Erythroblast (primary cell): ENCODE measurements at regions not wholly inside any gene's neighbourhood (a gene's known extent, or its start where the extent isn't known, plus 50 kb on each side); places are given as distances from the start of the nearest gene placed in this dataset.

Experiments
- DNase-seq, 2 experiments: peaks; one replicate each; lab custom pipeline; 2025; lab: John Stamatoyannopoulos, UW
- GATA1 ChIP-seq: IDR thresholded peaks from 2 replicates; pipeline ENCODE4 v1.6.1; 2011; ENCODE audit warnings: low read depth, mild to moderate bottlenecking, control low read depth, low read length, moderate library complexity
- POLR2A ChIP-seq: IDR thresholded peaks from 2 replicates; pipeline ENCODE4 v1.6.1; 2011; ENCODE audit warnings: mild to moderate bottlenecking, low read length

GRCh38 chr1:91130256-91130985 is 108.6 kb upstream of the ZNF644 start:
- no peak for TF ChIP-seq POLR2A
- no peak for TF ChIP-seq GATA1
- no peak for DNase-seq

- TF ChIP-seq GATA1 (no peak), POLR2A (no peak)
- no peak for DNase-seq
Measured at GRCh38 chr1:91129458-91129857, 107.6 kb upstream of the ZNF644 start.

GRCh38 chr1:91129017-91129416 is 107.2 kb upstream of the ZNF644 start:
- TF ChIP-seq GATA1 (no peak), POLR2A (no peak)

GRCh38 chr1:91124989-91125417 is 103.2 kb upstream of the ZNF644 start:
- no peak for DNase-seq
- TF ChIP-seq POLR2A (no peak), GATA1 (no peak)

More at GRCh38 chr1:91129017-91129416, 107.2 kb upstream of the ZNF644 start:
- DNase-seq: no peak

GRCh38 chr1:91124290-91124985 is 102.6 kb upstream of the ZNF644 start:
- DNase-seq: no peak
- TF ChIP-seq GATA1 (no peak), POLR2A (no peak)

- TF ChIP-seq GATA1: no peak
- no peak for TF ChIP-seq POLR2A
- no peak for DNase-seq
Measured at GRCh38 chr1:91123773-91124172, 101.9 kb upstream of the ZNF644 start.

GRCh38 chr1:91123319-91123718 is 101.5 kb upstream of the ZNF644 start:
- no peak for DNase-seq
- TF ChIP-seq POLR2A (no peak), GATA1 (no peak)

DNA sequence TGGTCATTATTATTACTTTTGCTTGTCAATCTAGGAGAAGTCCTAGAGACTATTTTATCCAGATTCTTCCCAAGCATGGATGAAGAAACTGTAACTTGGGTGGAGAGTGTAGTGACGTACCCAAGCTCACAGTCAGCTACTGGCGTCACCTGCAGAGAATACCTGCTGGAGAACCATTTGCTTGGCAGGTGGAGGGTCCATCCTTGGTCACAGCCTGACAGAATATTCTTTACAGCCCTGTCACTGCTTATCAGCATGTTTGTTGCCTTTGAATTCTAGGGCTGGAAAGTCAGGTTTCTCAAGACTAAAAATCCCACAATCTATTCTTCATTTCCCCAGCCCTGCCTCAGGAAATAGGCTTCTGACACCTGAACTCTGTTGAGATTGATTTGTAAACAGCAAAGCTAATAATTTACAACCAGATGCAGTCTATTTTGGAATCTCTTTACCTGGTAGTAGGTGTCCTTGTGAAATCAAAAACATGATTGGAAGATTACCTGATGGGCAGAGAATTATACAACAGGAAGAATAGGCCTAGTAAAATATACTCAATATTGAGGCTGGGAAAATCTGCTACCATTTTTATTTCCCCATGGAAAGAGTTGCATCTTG is 100.4 kb upstream of the ZNF644 start:
- no peak for DNase-seq
- TF ChIP-seq POLR2A (no peak), GATA1 (no peak)

DNA sequence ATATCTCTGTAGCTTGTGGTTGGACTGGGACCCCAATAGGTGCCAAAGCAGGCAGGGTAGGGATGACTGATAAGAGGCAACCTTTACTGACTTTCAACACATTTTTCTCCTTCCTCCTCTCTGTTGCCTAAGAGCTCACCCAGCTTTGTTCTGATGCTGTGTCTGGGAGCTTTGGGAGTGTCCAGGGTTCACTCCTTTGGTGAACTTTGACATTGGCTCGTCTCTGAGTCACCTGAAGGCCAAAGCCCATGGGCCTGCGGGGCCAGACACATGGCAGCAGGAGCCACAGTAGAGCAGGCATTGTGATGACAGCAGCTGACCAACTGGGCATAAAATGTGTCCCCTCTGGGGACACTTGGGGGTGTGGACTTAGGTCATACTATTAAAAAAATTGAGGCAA is 99.5 kb upstream of the ZNF644 start:
- TF ChIP-seq GATA1 (no peak), POLR2A (no peak)

GRCh38 chr1:91120936-91121335 is 99.1 kb upstream of the ZNF644 start:
- TF ChIP-seq GATA1 (no peak), POLR2A (no peak)
- no peak for DNase-seq

More for the DNA sequence above, 99.5 kb upstream of the ZNF644 start:
- no peak for DNase-seq

GRCh38 chr1:91120421-91120820 is 98.6 kb upstream of the ZNF644 start:
- TF ChIP-seq POLR2A (no peak), GATA1 (no peak)
- DNase-seq: no peak

DNA sequence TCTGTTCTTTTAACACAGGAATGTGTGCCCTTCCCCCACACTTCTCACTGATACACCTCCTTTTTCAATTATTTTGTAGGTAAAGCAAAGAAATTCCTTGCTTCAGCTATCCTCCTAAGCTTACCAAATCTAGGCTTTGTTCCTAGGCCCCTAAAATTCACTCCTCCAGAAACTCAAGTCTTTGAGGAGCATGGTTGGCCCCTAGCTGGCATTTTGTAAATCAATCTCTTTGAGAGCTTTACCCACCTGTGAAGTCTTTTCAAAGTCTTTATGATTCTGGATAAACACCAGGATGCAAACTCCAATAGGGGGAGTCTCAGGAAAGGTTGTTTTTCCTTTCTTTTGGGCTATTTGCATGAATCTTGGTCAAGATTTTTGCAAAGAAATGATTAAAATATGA is 82.9 kb upstream of the ZNF644 start:
- DNase-seq: no peak
- TF ChIP-seq GATA1 (no peak), POLR2A (no peak)

DNA sequence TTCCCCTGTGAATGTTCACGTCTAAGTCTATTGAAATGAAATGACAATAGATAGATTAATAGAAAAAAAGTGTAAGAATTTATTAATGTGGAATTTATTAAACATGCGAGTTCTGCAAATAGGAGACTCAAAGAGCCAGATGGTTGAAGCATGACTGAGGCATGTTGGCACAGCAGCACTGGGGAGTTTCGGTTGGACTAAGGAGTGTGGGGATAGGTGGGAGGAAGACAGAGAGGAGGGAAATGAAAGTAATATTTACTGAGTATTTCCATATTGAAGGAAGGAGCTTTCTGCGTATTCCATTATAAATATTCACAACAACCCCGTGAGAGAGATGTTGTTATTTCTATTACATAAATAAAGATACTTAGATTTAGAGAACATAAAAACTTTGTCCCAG is 79.5 kb upstream of the ZNF644 start:
- no peak for TF ChIP-seq POLR2A
- no peak for DNase-seq

DNA sequence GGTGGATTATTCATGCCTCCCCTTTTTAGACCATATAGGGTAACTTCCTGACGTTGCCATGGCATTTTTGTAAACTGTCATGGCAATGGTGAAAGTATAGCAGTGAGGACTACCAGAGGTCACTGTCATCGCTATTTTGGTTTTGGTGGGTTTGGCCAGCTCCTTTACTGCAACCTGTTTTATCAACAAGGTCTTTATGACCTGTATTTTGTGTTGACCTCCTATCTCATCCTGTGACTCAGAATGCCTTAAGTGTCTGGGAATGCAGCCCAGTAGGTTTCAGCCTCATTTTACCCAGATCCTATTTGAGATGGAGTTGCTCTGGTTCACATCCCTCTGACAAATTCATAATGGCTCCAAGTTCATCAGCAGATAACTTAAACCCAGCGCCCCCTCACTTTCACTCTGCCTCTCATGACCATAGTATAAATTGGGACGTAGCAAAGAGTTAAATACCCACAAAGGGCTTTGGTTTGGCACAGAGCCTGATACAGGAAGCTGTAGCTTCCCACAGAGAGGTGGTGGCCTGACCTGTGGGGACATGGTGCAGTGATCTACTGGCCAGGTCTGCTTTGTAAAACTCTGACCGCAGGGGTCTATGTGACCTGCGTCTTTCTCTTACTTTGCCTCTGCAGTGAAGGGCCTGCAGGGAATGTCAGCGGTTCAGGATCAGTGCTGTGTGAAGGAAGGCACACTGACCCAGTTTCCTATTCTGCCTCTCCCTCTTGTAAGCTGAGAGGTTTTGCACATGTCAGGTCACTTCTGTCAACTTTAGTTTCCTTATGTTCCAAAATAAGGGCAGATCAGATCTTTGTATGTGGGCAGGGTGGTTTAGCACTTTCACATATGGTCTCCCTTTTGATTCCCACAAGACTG is 78.1 kb upstream of the ZNF644 start:
- DNase-seq: no peak
- TF ChIP-seq POLR2A (no peak), GATA1 (no peak)
